Loucy (cell line): ENCODE measurements at regions not wholly inside any gene's neighbourhood (a gene's known extent, or its start where the extent isn't known, plus 50 kb on each side); places are given as distances from the start of the nearest gene placed in this dataset.

Experiments used
- H2AFZ ChIP-seq: fragments of 200-600 bp; sonication (generic); 2 replicates; pipeline ENCODE4 v1.6.0; 2016; ENCODE audit warnings: antibody characterized with exemption, mild to moderate bottlenecking, low read length, moderate library complexity
- H3F3A ChIP-seq: fragments of 200-600 bp; 2 replicates; pipeline ENCODE4 v1.6.0; 2016; ENCODE audit warnings: antibody characterized with exemption, low read depth, mild to moderate bottlenecking
- H3K27me3 ChIP-seq: fragments of 200-600 bp; sonication (generic); 2 replicates; pipeline ENCODE4 v1.6.1; 2014; ENCODE audit warnings: low read length, mild to moderate bottlenecking; ENCODE audit not compliant: insufficient read depth, poor library complexity, severe bottlenecking
- H3K36me3 ChIP-seq: fragments of 200-600 bp; sonication (generic); 2 replicates; pipeline ENCODE4 v1.6.1; 2016; ENCODE audit warnings: low read length; ENCODE audit not compliant: insufficient read depth
- H3K4me1 ChIP-seq: fragments of 200-600 bp; sonication (generic); 2 replicates; pipeline ENCODE4 v1.5.1; 2014; ENCODE audit warnings: low read length, mild to moderate bottlenecking; ENCODE audit not compliant: insufficient read depth, poor library complexity, severe bottlenecking
- H3K4me2 ChIP-seq: fragments of 200-600 bp; sonication (generic); 2 replicates; pipeline ENCODE4 v1.6.0; 2014; ENCODE audit warnings: antibody characterized with exemption, low read length, low read depth, mild to moderate bottlenecking; ENCODE audit not compliant: poor library complexity, severe bottlenecking
- H3K4me3 ChIP-seq: fragments of 200-600 bp; sonication (generic); 2 replicates; pipeline ENCODE4 v1.5.1; 2014; ENCODE audit warnings: low read length, mild to moderate bottlenecking, mixed read lengths; ENCODE audit not compliant: poor library complexity, severe bottlenecking
- H3K79me2 ChIP-seq: fragments of 200-600 bp; sonication (generic); 2 replicates; pipeline ENCODE4 v1.6.1; 2014; ENCODE audit warnings: low read length; ENCODE audit not compliant: insufficient read depth
- H3K9ac ChIP-seq: fragments of 200-600 bp; sonication (generic); 2 replicates; pipeline ENCODE4 v1.6.0; 2014; ENCODE audit warnings: mild to moderate bottlenecking, low read depth, low read length, moderate library complexity; ENCODE audit not compliant: poor library complexity, severe bottlenecking
- H3K9me2 ChIP-seq: fragments of 200-600 bp; sonication (generic); replicated peaks from 2 replicates; pipeline ENCODE4 v1.6.1; 2016; ENCODE audit warnings: low read depth, low read length, mixed read lengths
- H3K9me3 ChIP-seq: fragments of 200-600 bp; sonication (generic); 2 replicates; pipeline ENCODE4 v1.6.1; 2014; ENCODE audit warnings: mild to moderate bottlenecking, antibody characterized with exemption, low read length, low read depth; ENCODE audit not compliant: insufficient read depth
- H4K20me1 ChIP-seq: fragments of 200-600 bp; sonication (generic); 2 replicates; pipeline ENCODE4 v1.6.0; 2014; ENCODE audit warnings: antibody characterized with exemption, low read length, mild to moderate bottlenecking; ENCODE audit not compliant: insufficient read depth, poor library complexity, severe bottlenecking
- CTCF ChIP-seq: fragments of 200-600 bp; sonication (generic); conservative IDR thresholded peaks from 2 replicates; pipeline ENCODE4 v1.5.1; 2014; ENCODE audit warnings: mild to moderate bottlenecking, antibody characterized with exemption, low read length
- EZH2phosphoT487 ChIP-seq: fragments of 200-600 bp; IDR thresholded peaks from 2 replicates; pipeline ENCODE4 v1.6.1; 2018; ENCODE audit warnings: antibody characterized with exemption, mild to moderate bottlenecking, moderate library complexity, borderline replicate concordance

- Histone ChIP-seq H3K27me3 (no peaks in the 10 kb centered on the region), H4K20me1 (no peaks in the 10 kb centered on the region), H3K4me1 (peaks cover 12% of the 10 kb centered on the region), H3K36me3 (no peaks in the 10 kb centered on the region), H2AFZ (no peak overlapping the region), H3K4me3 (no peak overlapping the region), H3K9me3 (no peaks in the 10 kb centered on the region), H3K4me2 (no peak overlapping the region), H3K9me2 (no peaks in the 10 kb centered on the region), H3K79me2 (no peaks in the 10 kb centered on the region), H3K9ac (no peak overlapping the region), H3F3A (no peaks in the 10 kb centered on the region)
- no peak for TF ChIP-seq EZH2phosphoT487
- TF ChIP-seq CTCF = no peak
Observed at GRCh38 chr2:128780434-128781080, 461.9 kb upstream of the HS6ST1 start.

GRCh38 chr2:128781166-128781565 lies 462.5 kb upstream of the HS6ST1 start:
- Histone ChIP-seq H3K36me3 (no peaks in the 10 kb centered on the region), H3K79me2 (no peaks in the 10 kb centered on the region), H3K9ac (no peak overlapping the region), H3F3A (no peaks in the 10 kb centered on the region), H2AFZ (no peak overlapping the region), H3K27me3 (no peaks in the 10 kb centered on the region), H3K9me2 (no peaks in the 10 kb centered on the region), H3K9me3 (no peaks in the 10 kb centered on the region), H3K4me1 (peaks cover 13% of the 10 kb centered on the region), H3K4me2 (no peak overlapping the region), H4K20me1 (no peaks in the 10 kb centered on the region), H3K4me3 (no peak overlapping the region)
- TF ChIP-seq EZH2phosphoT487 = no peak
- no peak for TF ChIP-seq CTCF

- Histone ChIP-seq H2AFZ (no peak overlapping the region), H3K27me3 (no peaks in the 10 kb centered on the region), H3F3A (no peaks in the 10 kb centered on the region), H3K9ac (no peak overlapping the region), H3K4me3 (no peak overlapping the region), H3K9me3 (no peaks in the 10 kb centered on the region), H3K79me2 (no peaks in the 10 kb centered on the region), H3K4me1 (peaks cover 13% of the 10 kb centered on the region), H3K4me2 (no peak overlapping the region), H3K9me2 (no peaks in the 10 kb centered on the region), H3K36me3 (no peaks in the 10 kb centered on the region), H4K20me1 (no peaks in the 10 kb centered on the region)
- TF ChIP-seq EZH2phosphoT487 (no peak), CTCF (no peak)
Observed at GRCh38 chr2:128781585-128782385, 463.1 kb upstream of the HS6ST1 start.
